HG03196 (cell line): ENCODE measurements at regions not wholly inside any gene's neighbourhood (a gene's known extent, or its start where the extent isn't known, plus 50 kb on each side); places are given as distances from the start of the nearest gene placed in this dataset.

ENCODE experiments used
- ATAC-seq: cut with Tn5 transposase; IDR thresholded peaks from one replicate; pipeline ENCODE4 v1.9.1; 2021; ENCODE audit not compliant: unreplicated experiment

DNA sequence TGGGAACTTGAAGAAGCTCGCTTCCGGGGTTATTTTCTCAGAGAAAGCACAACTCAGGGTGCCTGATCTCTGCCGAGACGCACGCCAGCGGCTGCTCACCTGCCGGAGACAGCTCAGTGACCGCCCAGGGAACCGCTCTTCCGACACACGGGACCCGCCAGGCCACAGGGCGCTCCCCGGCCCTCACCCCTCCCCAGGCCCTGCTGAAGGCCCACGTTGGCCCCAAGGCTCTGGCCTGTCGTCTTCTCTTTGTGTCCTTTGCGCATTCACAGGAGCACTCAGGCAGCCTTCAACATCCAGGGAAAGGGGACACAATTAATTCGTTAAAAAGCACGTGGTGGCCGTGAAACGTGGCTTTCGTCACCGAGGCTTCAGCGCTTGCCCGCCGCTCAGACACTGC, 276.3 kb upstream of the SALL3 start:
- ATAC-seq, result no peak

DNA sequence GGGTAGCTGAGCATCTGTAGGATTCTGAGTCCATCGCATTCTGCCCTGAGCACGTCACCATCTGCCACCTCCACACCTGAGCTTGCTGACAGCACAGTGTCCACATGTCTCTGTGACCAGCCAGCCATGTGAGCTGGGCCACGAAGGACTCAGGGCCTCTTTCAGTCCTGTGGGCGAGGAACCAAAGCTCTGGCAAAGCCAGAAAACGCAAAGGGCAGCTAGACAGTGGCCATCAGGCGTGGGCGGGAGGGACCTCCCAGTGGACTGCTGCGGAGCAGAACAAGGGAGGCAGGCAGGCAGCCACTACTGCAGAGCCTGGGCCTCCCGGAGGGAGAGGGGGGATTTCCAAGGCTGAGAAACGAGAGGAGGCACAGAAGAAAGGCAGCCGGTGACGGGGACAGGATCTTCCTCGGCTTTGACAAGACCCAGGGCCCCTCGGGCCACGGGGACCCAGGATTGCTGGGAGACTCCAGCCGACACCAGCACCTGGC, 274.6 kb upstream of the SALL3 start:
- no peak for ATAC-seq

DNA sequence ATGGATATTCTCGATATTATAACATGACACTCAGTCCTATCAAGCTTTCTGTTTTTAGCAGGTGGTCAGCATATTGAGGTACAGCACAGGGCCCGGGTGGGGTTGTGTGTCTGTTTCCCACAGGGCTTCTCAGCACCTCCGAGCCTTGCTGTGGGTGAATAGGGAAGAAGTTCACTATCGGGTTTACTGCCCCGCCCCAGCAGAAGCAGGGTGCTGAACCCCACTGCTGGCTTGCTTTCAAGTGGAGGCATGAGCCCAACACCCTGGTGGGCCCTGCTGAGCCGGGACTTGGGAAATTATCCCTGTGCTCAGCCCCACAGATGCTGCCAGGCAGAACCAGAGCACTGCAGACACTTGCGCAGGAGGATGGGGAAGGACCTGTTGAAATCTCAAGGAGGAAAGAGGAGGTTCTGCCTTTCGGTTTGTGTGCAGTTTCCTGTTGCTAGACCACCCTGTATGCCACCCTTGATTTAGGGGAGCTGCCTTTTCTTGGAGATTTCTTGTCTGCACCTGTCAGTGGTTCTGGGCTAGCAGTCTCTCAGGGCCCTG, 270.3 kb upstream of the SALL3 start:
- no peak for ATAC-seq

DNA sequence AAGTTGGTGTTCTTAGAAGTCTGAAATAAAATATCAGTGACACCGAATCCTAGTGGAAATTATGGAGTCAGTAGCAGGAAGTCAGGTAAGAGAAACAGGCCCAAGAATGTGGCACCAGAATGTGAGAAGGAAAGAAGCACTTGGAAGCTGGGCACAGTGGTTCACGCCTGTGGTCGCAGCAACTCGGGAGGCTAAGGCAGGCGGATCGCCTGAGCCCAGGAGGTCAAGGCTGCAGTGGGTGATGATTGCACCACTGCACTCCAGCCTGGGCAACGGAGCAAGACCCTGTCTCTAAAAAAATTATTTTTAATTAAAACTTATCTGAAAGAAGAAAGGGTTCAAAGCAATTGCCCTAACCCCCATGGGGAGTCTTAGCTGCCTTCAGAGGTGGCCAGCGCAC, 268.3 kb upstream of the SALL3 start:
- ATAC-seq, result no peak

DNA sequence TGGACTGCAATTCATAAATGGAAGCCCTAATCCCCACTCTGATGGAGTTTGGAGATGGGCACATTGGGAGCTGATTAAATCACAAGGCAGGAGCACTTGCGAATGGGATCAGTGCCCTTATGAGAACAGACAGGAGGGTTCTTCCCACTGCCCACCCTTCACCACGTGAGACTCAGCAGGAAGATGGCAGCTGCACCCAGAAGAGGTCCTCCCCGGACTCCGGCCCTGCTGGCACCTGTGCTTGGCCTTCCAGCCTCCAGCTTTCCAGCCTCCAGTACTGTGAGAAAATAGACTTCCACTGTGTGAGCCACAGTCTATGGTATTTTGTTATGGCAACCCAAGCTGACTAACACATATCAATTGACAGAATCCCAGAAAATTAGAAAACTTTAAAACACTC, 267.6 kb upstream of the SALL3 start:
- ATAC-seq, result no peak

DNA sequence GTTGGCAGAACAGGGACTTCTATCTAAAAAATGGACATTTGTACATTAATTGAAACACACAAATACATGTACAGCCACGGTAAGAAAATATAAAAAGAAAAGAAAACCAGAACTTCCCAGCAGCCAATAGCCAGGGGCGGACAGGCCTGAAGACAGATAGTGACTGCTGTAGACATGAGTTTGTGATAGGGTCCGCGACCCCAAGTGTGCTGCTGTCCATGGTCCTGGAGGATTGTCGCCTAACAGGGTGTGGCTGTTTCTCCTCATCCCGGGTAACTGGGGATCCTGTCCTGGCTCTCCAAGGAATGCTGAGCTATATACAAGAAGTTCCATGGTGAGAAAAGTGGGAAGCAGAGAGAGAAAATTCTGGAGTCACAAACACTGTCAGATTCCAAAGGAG, 266.5 kb upstream of the SALL3 start:
- ATAC-seq, result no peak

DNA sequence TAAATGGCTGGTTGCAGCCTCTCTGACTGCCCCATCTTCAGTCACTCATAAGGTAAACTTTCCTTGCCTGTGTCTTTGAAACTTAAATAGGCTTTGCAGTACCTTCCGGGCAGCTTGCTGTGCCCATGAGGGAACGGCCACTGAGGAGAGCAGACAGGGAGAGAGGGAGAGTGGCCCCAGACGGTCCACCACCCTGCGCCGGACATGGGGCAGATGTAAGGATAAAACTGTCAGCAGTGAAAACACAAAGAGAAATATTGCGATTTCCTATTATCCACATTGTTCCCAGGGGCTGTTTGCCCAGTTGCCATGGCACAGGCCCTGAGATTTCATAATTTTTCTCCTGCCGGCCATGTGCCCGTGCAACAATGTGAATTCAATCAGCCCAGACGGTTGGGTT, 265.9 kb upstream of the SALL3 start:
- no peak for ATAC-seq

DNA sequence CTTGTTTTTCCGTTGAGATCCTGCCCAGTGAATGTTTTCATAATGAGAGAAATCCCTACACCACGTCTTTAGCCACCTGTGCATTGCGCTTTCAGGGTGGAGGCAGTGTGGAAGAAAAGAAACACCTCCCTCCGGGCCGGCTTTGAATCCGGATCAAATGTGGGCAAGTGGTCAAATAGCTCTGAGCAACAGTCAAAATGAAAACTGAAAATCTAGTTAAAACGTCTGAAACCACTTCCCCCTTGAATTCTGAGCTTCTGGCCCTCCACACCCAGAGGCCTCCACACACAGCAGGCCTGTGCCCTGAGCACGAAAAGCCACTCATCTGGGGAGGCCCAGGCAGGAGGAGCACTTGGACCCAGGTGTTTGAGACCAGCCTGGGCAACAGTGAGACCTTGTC, 263.6 kb upstream of the SALL3 start:
- ATAC-seq, result no peak

DNA sequence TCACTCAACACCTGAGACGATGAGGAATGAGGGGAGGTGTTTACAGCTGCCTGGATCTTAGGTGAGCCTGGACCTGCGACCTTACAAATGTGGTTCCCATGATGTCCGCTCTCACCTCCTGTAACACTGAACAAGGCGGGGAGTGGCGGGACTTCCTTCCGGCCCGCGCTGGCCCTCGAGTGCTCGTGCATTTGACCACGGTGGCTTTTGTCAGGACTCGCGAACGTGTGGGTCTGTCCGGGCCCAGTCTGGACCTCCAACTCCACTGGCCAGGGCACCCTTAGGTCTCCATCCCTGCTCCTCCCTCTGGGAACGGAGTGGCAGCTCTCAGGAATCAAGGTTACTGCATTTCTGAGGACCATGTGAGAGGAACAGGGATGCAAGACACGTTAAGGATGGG, 263.0 kb upstream of the SALL3 start:
- ATAC-seq, result no peak

DNA sequence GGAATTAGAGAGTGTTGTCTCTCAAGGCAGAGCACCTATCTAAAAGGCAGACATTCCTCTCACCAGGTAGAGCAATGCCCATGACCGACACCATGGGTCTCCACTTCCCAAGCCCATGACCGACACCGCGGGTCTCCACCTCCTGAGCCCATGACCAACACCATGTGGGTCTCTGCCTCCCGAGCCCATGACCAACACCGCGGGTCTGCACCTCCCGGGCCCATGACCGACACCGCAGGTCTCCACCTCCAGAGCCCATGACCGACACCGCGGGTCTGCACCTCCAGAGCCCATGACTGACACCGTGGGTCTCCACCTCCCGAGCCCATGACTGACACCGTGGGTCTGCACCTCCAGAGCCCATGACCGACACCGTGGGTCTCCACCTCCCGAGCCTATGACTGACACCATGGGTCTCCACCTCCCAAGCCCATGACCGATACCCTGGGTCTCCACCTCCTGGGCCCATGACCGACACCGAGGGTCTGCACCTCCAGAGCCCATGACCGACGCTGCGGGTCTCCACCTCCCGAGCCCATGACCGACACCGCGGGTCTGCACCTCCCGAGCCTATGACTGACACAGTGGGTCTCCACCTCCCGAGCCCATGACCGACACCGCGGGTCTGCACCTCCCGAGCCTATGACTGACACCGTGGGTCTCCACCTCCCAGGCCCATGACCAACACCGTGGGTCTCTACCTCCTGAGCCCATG, 262.4 kb upstream of the SALL3 start:
- ATAC-seq, result no peak

DNA sequence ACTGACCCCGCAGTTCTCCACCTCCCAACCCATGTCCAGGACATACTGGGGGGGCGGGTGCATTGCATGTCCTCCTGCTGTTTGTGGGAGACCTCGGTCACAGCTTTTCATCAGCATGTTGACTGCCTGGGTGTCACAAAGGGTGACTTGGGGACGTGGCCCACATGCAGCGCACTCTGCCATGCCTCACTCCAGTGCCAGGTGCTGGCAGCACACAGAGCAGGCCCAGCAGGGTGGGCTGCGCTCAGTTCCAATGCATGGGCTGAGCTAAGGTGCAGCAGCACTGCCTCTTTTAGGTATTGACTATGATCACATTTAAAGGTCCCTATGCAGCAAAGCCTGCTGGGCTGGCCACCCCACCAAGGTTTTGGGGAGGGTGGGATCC, 261.9 kb upstream of the SALL3 start:
- no peak for ATAC-seq

DNA sequence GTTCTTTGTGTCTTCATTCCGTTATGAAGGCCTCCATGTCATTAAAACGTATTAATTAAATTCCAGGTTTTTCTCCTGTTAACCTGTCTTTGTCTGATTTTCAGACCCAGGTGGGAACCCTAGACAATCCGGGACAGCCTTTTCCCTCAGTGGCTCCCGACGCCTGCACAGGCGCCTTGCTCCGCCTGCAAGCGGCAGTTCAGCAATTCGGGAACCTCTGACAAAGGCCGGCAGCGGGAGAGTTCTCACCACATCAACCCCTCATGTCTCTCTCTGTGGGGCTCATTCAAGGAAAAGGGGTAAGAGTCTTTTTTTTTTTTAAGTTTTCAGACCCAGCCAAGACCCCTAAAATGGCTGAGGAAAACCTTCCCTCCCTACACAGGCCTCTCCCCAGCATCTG, 259.8 kb upstream of the SALL3 start:
- ATAC-seq, result no peak

DNA sequence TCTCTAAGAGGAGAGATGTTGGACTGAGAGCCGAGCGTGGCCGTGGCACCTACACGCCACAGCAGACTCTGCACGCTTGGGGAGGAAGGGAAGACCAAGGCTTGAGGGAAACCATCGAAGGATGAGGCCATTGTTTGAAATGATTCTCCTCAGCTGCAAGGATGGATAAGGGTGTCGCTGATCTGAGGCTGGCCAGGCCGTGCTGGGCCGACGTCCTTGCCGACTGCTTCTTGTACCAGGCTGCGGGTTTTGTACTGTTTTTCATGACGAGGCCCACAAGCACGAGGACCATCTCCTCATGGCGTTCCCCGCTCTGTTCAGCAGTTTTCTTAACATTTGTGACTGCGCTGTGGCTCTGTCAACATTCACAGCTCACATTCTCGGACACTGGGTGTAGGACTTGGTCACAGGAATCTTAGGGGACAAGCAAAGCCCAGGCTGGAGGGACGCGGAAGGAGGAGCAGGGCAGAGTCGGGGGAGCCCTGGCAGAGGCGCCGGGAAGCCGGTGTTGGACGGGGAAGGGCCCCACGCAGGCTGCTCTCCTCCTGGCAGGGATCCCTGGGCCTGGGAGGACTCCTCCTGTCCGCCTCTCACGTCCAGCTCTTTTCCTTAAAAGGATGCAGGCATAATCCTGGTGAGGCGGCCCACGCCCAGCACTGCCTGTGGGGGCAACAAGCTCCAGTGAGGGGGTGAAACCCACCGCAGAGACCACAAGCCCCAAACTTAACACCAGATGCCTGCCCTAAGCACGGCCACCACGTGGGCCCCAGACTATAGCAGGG, 259.0 kb upstream of the SALL3 start:
- ATAC-seq, result no peak

DNA sequence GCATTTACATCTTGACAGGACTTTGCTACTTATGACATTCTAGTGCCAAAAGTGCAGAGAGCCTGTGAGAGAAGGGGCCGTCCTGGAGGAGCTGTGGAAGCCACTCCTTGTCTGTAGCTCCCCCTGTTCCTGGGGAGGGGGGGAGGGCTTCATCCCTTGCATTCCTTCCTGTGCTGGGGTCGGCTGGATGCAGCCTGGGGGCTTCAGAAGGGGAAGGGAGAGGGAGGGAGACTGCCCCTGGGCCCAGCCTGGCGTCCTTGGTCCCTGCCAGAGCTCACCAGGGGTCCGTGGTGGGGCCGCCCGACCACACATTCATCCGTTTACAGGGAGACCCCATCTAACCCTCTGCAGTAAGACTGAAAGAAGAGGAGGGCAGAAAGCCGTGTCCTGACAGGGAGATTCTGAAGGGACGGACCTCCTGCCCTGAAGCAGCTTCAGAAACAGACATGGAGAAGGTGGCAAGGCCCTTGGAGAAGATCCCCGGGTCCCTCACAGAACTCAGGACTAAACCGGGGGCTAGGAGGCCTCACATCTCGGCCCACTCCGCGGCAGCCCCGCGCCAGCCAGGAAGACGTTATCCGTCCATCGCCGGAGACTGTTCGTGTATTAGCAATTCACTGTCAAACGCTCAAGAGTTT, 258.3 kb upstream of the SALL3 start:
- no peak for ATAC-seq

DNA sequence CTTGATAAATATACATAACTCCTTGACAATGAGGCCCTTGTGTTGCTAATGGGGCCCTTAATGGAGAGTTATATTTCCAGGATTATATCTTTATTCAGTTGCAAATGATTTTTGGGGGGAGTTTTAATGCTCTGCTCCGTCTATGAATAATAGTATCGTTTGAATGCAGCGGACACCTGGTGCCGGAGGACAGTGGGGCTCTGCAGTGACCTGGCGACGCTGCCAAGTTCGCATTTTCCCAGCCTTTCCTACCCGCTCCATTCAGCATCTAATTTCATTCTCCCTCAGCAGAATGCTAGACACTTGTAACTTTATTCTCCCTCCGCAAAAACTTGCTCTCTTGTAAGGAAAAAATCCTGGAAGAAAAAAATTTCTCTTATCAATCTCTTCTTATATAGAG, 257.6 kb upstream of the SALL3 start:
- no peak for ATAC-seq

DNA sequence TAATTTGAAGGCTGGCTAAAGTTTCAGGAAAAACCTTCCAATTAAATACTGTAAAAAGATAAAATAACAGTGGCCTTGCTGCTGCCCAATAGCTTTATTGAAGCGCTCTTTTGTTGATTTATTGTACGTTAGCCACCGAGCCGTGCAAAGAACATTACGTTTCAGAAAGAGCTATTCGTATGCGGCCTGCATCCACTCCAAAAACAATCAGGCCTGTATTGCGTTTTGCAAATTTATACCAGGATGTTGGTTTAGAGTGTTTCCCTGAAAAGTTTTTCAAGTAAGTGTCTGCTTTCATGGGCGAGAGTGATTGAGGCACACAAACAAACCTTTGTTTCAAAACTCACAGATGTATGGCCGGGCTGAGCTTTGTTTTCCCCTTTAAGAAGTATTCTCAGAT, 257.2 kb upstream of the SALL3 start:
- ATAC-seq, result no peak

DNA sequence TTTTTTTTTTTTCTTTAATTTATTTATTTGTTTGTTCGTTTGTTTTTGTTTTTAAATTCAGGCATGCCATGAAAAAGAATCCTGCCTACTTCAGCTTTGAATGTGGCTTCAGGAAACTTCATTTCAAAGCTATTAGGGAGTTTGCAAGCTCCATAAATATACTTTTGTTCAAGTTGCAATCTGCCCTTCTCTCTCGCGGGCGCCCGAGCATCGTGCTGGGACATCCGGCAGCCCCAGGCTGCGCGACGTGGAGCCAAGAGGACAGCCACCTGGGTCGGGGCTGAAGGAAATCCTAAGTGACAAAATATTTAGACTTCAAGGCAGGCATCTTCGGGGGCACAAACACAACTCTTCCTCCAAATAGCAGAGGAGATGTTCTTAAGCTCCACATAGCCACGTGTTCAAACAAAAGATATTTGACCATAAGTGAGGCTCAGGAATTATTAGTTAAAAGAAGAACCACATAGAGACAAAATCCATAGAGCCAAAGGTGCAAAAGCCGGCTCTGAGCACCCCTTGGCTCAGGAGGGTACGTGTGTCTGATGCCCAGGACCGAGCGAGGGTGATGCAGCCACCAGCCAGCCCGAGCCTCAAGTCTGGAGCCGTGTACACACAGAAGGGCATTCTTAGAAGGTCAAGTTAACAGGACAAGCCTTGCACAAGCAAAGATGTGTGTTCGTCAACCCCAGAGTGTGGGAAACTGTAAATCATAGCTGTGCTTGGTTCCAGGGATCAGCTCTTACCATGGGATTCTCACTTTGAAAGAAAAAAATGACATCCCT, 256.5 kb upstream of the SALL3 start:
- ATAC-seq, result no peak

DNA sequence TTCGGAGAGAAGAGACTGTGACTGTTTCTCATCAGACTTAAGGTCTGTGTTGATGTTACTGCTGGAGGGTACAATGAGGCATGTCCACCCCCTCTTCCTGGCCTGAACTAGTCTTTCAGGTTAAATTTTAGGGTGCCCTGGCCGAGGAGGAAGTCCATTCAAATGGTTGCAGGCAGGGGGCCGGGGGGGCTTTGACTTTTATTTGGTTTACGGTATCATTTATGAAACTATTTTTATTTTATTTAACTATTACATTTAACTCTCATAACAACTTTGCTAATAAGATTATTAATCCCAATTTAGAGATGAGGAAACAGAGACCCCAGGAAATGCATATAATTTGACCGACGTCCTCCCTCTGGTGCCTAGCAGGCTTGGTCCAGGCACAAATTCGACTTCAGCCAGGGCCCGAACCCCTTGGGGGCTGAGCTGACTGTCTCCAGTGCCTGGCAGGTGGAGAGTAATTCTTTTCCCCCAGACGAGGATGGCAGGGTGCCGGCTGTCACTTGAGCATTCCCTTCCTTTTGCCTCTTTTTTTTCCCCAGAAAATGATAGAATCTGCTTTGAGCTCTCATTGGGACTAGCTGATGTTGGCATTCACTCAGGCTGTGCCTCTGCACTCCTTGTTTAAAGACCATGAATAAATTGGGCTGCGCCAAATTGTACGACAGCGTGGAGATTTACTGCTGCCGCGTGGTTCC, 255.3 kb upstream of the SALL3 start:
- no peak for ATAC-seq

DNA sequence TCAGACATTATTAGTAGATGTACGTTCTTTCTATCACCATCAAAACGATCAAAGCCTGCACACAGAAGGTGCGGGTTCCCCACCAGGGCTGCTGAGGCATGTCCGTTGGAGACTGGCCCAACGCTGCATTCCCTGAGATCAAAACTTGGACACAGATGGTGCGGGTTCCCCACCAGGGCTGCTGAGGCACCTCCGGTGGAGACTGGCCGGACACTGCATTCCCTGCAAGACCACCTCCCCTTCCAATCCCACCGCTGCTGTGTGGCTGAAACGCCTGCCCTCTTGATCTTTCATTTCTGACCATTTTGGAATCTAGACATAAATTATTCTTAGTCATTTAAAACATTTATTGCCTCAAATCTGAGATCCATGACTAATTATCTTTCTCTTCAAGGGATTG, 254.2 kb upstream of the SALL3 start:
- no peak for ATAC-seq

DNA sequence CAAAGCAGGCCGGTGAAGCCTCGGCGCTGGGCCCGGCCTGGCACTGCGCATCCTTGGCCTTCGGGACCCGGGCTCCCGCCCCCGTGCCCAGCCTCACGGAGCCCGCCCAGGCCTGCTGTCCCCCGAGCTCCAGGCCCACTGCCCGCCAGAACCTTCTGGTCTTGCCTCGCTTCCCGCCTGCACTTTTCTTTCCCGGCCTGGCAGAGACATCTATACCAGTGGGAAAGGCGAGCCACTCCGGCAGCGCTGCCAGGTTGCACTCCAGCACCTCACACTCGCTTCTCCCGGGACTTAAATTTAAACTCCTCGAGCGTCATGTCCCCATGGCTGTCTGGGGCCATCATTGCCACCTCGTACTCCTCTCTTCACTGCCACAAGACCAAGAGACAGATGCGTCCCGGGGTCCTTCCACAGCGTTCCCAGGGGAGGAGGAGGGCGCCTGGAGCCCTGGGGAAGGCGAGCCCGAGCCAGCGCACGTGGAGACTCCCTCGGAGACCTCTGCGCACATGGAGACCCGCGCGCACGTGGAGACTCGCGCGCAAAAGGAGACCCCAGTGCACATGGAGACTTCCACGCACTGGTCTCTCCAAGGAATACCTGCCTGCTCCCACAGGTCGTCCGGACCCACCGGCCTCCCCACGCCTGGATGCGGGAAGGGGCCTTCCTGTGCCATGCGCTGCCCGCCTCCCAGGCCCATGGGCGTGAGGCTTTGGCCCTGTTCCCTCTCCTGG, 253.1 kb upstream of the SALL3 start:
- ATAC-seq, result no peak
